NCI-H748 treated with DMSO at 0.1 percent for 48 hours (cell line): ENCODE measurements at regions not wholly inside any gene's neighbourhood (a gene's known extent, or its start where the extent isn't known, plus 50 kb on each side); places are given as distances from the start of the nearest gene placed in this dataset.
"Not testable (repeated sequence)": the region's sequence is repeated elsewhere in the genome, so short reads cannot be mapped to it uniquely, and the experiment has no call there.

Experiments
- DNase-seq: peaks from one replicate; lab custom pipeline; 2025; lab: John Stamatoyannopoulos, UW

DNA sequence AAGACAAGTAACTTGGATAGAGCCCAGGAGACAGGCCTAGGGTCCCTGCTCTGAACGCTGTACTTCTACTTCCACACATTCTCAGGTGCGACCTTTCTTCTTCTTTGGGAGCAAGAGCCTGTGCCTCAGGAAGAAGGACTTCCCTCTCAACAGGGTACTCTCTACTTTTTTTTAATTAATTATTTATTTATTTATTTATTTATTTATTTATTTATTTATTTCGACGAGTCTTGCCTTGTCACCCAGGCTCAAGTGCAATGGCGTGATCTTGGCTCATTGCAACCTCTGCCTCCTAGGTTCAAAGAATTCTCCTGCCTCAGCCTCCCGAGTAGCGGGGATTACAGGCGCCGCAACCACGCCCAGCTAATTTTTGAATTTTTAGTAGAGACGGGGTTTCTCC, 361.6 kb downstream of the FAM72C start:
- DNase-seq: no peak

DNA sequence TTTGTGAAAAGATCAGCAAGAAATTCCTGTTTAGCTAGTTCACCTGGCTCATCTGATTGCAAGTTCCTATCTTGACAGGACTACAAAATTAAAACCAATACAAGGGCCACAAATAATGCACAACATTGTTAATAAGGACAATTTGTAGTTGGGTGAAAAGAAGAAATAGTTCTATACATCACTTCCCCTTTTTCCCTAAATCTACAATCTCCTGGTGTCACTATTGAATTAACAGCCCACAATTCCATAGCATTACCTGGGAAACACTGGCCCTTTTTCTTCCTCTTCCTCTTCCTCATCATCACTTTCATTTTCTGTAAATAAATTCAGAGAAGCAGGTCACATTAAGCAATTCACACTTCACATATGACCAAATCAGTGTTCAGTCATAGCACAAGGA, 366.9 kb downstream of the FAM72C start:
- no peak for DNase-seq

DNA sequence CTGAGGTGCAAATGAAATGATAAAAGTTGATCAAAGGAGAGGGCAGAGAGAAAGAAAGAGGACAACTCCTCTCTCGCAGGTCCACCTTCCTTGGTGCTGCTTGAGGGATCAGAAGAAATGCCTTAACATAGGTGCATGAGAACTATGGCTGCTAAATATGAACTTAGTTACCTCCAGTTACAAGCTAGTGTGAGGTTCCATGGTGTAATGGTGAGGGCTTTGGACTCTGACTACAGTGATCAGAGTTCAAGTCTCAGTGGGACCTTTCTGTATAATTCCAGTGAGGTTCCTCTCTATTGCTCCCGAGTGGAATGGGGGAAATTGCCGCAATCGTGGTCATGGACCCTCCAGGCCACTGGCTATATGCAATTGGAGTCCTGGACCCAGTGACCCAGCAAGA, 387.3 kb downstream of the FAM72C start:
- DNase-seq: no peak

DNA sequence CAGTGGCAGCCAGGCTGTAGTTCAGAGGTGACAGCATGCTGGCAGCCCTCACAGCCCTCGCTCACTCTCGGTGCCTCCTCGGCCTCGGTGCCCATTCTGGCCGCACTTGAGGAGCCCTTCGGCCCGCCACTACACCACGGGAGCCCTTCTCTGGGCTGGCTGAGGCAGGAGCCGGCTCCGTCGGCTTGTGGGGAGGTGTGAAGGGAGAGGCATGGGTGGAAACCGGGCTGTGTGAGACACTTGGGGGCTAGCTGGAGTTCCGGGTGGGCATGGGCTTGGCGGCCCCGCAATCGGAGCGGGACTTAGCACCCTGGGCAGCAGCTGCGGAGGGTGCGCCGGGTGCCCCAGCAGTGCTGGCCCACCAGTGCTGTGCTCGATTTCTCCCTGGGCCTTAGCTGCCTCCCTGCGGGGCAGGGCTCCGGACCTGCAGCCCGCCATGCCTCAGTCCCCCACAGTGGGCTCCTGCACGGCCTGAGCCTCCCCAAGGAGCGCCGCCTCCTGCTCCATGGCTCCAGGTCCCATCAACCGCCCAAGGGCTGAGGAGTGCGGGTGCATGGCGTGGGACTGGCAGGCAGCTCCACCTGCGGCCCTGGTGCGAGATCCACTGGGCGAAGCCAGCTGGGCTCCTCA, 396.8 kb downstream of the FAM72C start:
- no peak for DNase-seq

DNA sequence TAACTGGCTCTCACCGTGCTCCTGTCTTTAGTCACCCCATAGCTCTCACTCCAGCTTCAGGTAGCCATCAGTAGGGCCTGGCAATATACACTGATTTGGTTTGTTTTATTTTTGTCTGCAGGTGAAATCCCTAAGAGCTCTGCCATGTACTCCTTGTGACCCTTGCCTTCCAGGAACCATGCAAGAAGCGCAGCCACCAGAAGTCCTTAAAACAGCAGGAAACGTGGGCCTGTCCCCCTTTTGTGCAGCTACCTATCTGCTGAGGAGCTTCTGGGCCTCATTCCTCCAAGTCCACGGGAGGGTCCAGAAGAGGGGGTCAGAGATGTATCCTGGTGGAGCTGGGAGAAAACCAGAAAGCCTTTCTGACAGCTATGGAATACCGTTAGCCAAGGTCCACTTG, 399.1 kb downstream of the FAM72C start:
- not testable (repeated sequence) for DNase-seq

DNA sequence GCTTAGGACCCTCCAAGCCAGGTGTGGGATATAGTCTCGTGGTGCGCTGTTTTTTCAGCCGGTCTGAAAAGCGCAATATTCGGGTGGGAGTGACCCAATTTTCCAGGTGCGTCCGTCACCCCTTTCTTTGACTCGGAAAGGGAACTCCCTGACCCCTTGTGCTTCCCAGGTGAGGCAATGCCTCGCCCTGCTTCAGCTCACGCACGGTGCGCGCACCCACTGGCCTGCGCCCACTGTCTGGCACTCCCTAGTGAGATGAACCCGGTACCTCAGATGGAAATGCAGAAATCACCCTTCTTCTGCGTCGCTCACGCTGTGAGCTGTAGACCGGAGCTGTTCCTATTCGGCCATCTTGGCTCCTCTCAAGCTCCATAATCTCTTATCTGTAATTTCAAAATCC, 408.0 kb downstream of the FAM72C start:
- not testable (repeated sequence) for DNase-seq

DNA sequence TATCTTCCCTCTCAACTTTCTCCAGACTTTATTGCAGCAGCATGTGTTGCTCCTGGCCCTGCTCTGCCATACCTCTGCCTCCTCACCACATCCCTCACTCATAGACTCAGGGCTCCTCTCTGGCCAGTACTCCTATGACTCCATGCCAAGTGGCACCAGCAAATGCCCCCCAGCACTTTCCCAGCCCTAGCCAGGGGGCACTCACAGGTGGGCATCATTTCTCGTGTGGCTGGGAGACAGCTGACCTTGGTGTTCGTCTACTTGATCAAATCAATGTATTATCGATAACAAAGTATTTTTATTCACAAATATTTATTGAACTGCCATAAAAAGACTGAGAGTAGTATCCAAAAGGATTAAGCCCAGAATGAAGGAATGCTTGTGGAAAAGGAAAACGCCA, 418.2 kb downstream of the FAM72C start:
- DNase-seq: no peak

DNA sequence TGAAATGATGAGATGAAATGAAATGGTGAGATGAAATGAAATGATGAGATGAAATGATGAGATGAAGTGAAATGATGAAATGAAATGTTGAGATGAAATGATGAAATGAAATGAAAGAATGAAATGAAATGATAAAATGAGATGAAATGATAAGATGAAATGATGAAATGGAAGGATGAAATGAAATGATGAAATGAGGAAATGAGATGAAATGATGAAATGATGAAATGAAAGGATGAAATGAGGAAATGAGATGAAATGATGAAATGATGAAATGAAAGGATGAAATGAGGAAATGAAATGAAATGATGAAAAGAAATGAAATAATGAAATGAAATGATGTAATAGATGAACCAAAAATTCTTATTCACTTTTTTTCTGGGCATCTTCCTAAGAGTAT, 467.1 kb downstream of the FAM72C start:
- DNase-seq: not testable (repeated sequence)

DNA sequence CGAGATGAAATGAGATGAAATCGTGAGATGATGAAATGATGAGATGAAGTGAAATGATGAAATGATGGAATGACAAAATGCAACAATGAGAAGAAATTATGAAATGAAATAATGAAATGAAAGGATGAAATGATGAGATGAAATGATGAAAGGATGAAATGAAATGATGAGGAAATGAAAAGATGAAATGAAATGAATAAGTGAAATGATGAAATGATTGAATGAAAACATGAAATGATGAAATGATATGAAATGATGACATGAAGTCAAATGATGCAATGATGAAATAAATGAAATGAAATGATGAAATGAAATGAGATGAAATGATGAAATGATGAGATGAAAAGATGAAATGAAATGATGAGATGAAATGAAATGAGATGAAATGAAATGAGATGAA, 467.7 kb downstream of the FAM72C start:
- not testable (repeated sequence) for DNase-seq

DNA sequence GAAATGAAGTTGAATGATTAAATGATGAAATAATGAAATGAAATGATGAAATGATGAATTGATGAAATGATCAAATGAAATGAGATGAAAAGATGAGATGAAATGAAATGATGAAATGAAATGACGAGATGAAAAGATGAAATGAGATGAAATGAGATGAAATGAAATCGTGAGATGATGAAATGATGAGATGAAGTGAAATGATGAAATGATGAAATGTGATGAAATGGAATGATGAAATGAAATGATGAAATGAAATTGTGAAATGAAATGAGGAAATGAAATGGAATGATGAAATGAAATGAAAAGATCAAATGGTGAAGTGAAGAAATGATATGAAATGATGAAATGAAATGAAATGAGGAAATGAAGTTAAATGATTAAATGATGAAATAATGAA, 468.7 kb downstream of the FAM72C start:
- not testable (repeated sequence) for DNase-seq

DNA sequence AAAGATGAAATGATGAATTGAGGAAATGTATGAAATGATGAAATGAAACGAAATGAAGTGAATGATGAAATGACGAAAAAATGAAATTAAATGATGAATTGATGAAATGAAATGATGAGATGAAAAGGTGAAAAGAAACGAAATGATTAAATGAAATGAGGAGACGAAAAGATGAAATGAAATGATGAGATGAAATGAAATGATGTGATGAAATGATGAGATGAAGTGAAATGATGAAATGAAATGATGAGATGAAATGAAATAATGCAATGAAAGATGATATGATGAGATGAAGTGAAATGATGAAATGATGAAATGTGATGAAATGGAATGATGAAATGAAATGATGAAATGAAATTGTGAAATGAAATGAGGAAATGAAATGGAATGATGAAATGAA, 469.7 kb downstream of the FAM72C start:
- not testable (repeated sequence) for DNase-seq

DNA sequence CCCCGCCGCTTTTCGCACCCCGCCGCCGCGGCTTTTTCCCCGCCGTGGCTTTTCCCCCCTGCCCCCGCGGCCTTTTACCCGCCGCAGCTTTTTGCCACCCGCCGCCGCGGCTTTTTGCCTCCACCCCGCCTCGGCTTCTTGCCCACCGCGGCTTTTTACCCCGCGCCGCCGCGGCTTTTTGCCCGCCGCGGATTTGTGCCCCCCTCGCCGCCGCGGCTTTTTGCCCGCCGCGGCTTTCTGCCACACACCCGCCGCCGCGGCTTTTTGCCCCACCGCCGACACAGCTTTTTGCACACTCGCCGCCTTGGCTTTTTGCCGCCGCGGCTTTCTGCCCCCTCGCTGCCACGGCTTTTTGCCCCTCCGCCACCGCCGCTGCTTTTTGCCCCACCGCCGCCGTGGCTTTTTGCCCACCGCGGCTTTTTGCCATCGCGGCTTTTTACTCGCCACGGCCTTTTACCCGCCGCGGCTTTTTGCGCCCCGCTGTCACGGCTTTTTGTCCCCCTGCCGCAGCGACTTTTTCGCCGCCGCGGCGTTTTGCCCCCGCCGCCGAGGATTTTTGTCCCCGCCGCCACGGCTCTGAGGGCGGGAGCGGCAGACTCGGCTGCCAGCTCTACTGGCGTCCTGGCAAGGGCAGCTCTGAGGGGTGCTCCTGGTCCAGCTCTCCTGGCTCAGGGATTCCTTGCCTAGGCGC, 473.6 kb downstream of the FAM72C start:
- DNase-seq: not testable (repeated sequence)

DNA sequence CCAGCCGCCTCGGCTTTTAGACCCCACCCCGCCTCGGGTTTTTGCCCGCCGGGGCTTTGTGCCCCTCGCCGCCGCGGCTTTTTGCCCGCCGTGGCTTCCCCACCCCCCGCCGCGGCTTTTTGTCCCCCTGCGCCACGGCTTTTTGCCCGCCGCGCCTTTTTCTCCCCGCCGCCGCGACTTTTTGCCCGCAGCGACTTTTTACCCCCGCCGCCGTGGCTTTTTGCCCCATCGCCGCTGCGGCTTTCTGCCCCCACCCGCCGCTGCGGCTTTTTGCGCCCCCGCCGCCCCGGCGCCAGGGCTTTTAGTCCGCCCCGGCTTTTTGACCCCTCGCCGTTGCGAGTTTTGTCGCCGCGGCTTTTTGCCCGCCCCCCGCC, 474.4 kb downstream of the FAM72C start:
- DNase-seq: no peak

DNA sequence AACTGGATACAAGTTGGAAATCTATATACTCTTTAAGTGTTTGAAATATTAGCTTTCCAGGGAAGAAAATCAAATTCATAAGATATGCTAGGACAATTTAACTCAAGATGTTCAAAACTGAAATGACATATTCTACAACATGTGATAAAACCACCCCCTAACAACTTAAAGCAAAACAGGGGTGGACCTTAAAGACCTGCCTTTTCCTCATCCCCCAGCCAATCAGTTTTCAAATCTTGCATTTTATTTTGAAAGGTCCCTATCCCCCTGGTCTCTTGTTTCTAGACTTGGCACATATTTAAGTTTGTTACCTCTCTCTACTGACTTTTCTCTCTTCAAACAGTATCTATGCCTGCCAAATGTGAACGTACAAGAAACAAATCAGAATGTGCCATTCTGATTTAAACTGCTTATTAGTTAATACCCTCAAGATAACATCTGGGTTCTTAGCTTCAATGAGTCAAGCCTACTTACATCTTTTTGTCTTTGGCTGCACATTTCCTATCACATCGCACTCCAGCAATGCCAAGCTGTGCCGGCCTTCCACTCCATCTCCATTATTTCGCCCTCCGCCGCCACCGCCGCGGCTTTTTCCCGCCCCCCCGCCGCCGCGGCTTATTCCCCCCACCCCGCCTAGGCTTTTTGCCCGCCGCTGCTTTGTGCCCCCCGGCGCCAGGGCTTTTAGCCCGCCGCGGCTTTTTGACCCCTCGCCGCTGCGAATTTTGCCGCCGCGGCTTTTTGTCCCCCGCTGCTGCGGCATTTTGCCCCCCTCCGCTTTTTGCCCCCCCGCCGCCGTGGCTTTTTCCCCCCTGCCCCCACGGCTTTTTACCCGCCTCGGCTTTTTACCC, 475.0 kb downstream of the FAM72C start:
- not testable (repeated sequence) for DNase-seq
